Muscle layer of colon (tissue), 2 donors: ENCODE measurements at regions not wholly inside any gene's neighbourhood (a gene's known extent, or its start where the extent isn't known, plus 50 kb on each side); places are given as distances from the start of the nearest gene placed in this dataset.

Experiments
- H3K27ac ChIP-seq: one replicate; pipeline ENCODE4 v1.7.0; 2013; ENCODE audit warnings: low read depth, mild to moderate bottlenecking, low read length, moderate library complexity
- H3K27me3 ChIP-seq, 2 donors: one replicate each; pipeline ENCODE4 v1.7.0; 2013; ENCODE audit warnings: low read length in 2 of 2, mild to moderate bottlenecking in 2 of 2; ENCODE audit not compliant: insufficient read depth in 2 of 2, control insufficient read depth in 1 of 2
- H3K36me3 ChIP-seq: one replicate; pipeline ENCODE4 v1.7.0; 2013; ENCODE audit warnings: mild to moderate bottlenecking, low read length; ENCODE audit not compliant: insufficient read depth
- H3K4me1 ChIP-seq: one replicate; pipeline ENCODE4 v1.7.0; 2013; ENCODE audit warnings: mild to moderate bottlenecking, low read length; ENCODE audit not compliant: insufficient read depth
- H3K4me3 ChIP-seq, 2 donors: one replicate each; pipeline ENCODE4 v1.7.0; 2013; ENCODE audit warnings: low read length in 2 of 2, low read depth in 1 of 2, mild to moderate bottlenecking in 1 of 2, moderate library complexity in 1 of 2
- H3K9ac ChIP-seq: one replicate; pipeline ENCODE4 v1.7.0; 2013; ENCODE audit warnings: low read length
- H3K9me3 ChIP-seq: one replicate; pipeline ENCODE4 v1.7.0; 2013; ENCODE audit warnings: mild to moderate bottlenecking, low read length
- donor health status: abdominal sarcoma.
- donor health status: Adenocarcinoma of cecum.

- H3K4me1 ChIP-seq: peaks cover 3% of the 10 kb centered on the region
- no peaks in the 10 kb centered on the region for H3K36me3 ChIP-seq
- H3K9me3 ChIP-seq: no peaks in the 10 kb centered on the region
- H3K27ac ChIP-seq: no peak overlapping the region
- H3K9ac ChIP-seq: no peak overlapping the region
- no peak overlapping the region for H3K4me3 ChIP-seq
- no peaks in the 10 kb centered on the region for H3K27me3 ChIP-seq
Measured at GRCh38 chr18:22325396-22325795, 92.3 kb downstream of the CTAGE1 start.

- Histone ChIP-seq H3K36me3 (no peaks in the 10 kb centered on the region), H3K4me1 (peaks cover 3% of the 10 kb centered on the region), H3K27me3 (no peaks in the 10 kb centered on the region), H3K27ac (no peak overlapping the region), H3K4me3 (peak overlapping the region; percentile 7 to 47), H3K9ac (no peak overlapping the region), H3K9me3 (no peaks in the 10 kb centered on the region)
Measured at GRCh38 chr18:22324191-22325131, 93.3 kb downstream of the CTAGE1 start.

GRCh38 chr18:22322243-22322691 is 95.4 kb downstream of the CTAGE1 start:
- no peaks in the 10 kb centered on the region for H3K27me3 ChIP-seq
- no peaks in the 10 kb centered on the region for H3K9me3 ChIP-seq
- no peak overlapping the region for H3K9ac ChIP-seq
- H3K27ac ChIP-seq: no peak overlapping the region
- H3K4me1 ChIP-seq: peaks cover 3% of the 10 kb centered on the region
- no peak overlapping the region for H3K4me3 ChIP-seq
- no peaks in the 10 kb centered on the region for H3K36me3 ChIP-seq

GRCh38 chr18:22320771-22321170 is 96.9 kb downstream of the CTAGE1 start:
- Histone ChIP-seq H3K4me3 (no peak overlapping the region), H3K36me3 (no peaks in the 10 kb centered on the region), H3K4me1 (peaks cover 3% of the 10 kb centered on the region), H3K9me3 (no peaks in the 10 kb centered on the region), H3K27ac (no peak overlapping the region), H3K27me3 (no peaks in the 10 kb centered on the region), H3K9ac (no peak overlapping the region)

DNA sequence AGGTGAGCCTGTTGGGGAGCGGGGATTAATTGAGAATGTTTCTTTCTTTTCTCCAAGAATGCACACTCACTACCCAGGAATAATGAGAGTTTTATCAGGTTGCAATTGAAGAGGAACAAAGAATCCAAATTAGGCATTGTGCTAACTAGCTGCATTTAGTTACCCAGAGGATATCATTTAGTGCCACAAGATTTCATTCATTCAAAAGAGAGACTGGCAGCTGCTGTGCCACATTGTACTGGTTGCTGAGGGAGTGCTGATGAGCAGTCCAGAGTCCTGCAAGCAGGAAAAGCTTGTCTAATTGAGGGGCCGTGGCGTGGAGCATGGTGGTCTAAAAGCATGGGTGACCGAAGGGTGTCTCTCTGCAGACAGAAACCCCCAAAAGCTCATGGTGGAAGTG is 97.6 kb downstream of the CTAGE1 start:
- H3K27me3 ChIP-seq: no peaks in the 10 kb centered on the region
- no peaks in the 10 kb centered on the region for H3K36me3 ChIP-seq
- H3K9ac ChIP-seq: no peak overlapping the region
- H3K4me3 ChIP-seq: no peak overlapping the region
- H3K4me1 ChIP-seq: peaks cover 3% of the 10 kb centered on the region
- H3K9me3 ChIP-seq: no peaks in the 10 kb centered on the region
- H3K27ac ChIP-seq: no peak overlapping the region

DNA sequence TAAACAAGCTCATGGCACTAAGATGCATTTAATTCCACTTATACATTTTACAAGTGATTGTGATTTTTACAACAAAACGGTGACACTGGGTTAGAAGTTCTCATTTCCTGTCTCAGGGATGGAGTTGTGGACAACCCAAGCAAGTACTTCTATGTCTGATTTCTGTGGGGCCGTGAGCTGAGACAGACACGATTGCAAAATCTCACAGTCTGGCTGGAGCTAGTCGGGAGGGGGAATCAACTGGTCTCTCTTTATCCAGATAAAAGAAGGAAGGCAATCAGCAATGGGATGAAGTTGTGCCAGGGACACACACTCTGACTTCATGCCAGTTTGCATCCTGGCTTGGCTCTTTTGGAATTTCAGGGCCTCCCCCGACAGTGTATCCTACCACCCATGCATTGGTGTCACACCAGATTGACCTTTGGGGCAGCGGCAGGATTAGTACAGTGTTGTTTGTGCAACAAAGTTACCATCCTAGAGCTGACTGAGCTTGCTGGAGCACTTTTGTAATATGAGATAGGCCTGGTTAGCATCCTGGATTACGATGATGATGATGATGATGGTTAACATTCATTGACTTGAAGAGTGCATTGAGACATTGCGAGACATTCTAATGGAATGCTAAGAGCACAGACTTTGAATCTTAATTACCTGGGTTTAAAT is 98.8 kb downstream of the CTAGE1 start:
- Histone ChIP-seq H3K9me3 (no peaks in the 10 kb centered on the region), H3K36me3 (no peaks in the 10 kb centered on the region), H3K4me3 (no peak overlapping the region), H3K4me1 (peaks cover under 1% of the 10 kb centered on the region), H3K9ac (no peak overlapping the region), H3K27ac (no peak overlapping the region), H3K27me3 (no peaks in the 10 kb centered on the region)

GRCh38 chr18:22314420-22314819 is 103.3 kb downstream of the CTAGE1 start:
- H3K9ac ChIP-seq: no peak overlapping the region
- H3K36me3 ChIP-seq: no peaks in the 10 kb centered on the region
- H3K4me3 ChIP-seq: no peak overlapping the region
- no peaks in the 10 kb centered on the region for H3K9me3 ChIP-seq
- no peaks in the 10 kb centered on the region for H3K27me3 ChIP-seq
- no peaks in the 10 kb centered on the region for H3K4me1 ChIP-seq
- H3K27ac ChIP-seq: no peak overlapping the region

DNA sequence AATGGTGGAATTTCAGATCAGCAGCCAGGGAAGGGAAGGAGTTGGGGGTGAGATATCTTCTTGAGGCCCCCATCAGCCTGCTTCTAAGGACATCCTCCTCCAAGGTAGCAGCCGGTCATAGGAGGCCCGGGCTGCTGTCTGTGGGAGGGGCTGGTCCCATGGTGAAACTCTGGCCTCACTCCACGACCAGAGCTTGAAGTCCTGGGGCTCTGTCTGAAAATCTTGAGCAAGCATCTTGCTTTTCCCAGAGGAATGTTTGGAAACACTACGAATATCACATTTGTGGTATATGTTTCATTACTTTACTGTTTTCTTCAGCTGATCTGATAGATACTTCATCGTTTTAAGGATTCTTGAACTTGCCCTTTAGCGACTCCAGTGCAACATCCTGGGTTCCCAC is 103.7 kb downstream of the CTAGE1 start:
- no peak overlapping the region for H3K4me3 ChIP-seq
- no peaks in the 10 kb centered on the region for H3K4me1 ChIP-seq
- no peaks in the 10 kb centered on the region for H3K36me3 ChIP-seq
- H3K9me3 ChIP-seq: no peaks in the 10 kb centered on the region
- no peak overlapping the region for H3K9ac ChIP-seq
- no peaks in the 10 kb centered on the region for H3K27me3 ChIP-seq
- no peak overlapping the region for H3K27ac ChIP-seq

DNA sequence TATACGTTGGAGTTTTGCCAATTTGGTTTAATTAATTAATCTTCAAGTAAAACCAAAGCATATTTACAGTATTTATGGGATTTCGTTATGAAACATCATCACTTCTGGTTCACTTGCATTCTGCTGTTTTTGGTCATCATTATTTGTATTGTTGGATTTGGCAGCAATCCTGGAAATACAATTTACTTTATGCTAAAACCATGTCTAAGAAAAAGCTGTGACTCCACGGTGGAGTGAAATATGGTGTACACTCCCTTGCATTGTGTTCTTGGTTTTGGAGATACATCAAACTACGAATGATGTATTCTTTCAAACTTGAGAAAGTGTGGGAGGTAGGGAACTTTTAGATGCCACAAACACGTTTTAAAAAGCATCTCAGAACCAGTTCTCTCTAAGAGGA is 106.4 kb downstream of the CTAGE1 start:
- no peak overlapping the region for H3K27ac ChIP-seq
- no peaks in the 10 kb centered on the region for H3K27me3 ChIP-seq
- no peak overlapping the region for H3K4me3 ChIP-seq
- H3K9ac ChIP-seq: no peak overlapping the region
- no peaks in the 10 kb centered on the region for H3K36me3 ChIP-seq
- H3K9me3 ChIP-seq: no peaks in the 10 kb centered on the region
- no peaks in the 10 kb centered on the region for H3K4me1 ChIP-seq

DNA sequence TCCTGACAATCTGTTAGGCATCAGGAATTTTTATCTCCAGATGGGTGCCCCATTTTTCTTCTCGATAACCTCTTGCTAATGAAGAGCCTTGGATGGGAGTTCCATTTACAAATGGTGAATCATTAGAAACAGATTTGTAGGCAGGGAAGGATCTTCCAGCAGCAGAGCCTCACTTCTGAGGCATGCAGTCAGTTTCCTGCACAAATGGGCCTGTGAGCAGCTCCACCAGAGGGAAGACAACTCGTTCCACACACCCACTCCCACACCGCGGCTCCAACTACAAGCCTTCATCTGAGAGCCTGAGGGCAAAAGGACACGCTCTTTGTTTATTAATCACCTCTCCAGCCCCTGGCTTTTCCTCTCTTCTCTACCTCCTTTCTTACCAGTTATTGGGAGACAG is 108.5 kb downstream of the CTAGE1 start:
- Histone ChIP-seq H3K9ac (no peak overlapping the region), H3K27ac (no peak overlapping the region), H3K36me3 (no peaks in the 10 kb centered on the region), H3K27me3 (no peaks in the 10 kb centered on the region), H3K9me3 (no peaks in the 10 kb centered on the region), H3K4me1 (no peaks in the 10 kb centered on the region), H3K4me3 (no peak overlapping the region)

DNA sequence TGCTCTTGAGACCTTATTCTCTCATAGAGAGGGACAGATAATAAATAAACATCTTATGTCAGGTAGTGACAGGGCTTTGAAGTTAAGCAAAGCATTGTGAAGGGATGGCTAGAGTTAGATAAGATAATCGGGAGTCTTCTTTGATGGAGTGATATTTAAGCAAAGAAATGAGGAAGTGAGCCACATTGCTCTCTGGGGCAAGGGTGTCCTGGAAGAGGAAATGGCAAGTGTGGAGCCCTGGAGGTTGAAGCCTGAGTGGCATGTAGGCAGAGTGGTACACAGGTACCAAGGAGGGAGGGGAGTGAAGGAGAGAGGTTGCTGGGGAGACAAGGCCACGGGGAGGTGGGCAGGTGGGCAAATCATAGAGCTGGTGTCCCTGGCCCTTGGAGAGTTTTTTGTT is 110.2 kb downstream of the CTAGE1 start:
- Histone ChIP-seq H3K27ac (no peak overlapping the region), H3K9me3 (no peaks in the 10 kb centered on the region), H3K9ac (no peak overlapping the region), H3K27me3 (no peaks in the 10 kb centered on the region), H3K4me3 (no peak overlapping the region), H3K36me3 (no peaks in the 10 kb centered on the region), H3K4me1 (no peaks in the 10 kb centered on the region)
